ENCODE measurements at regions not wholly inside any gene's neighbourhood (a gene's known extent, or its start where the extent isn't known, plus 50 kb on each side); places are given as distances from the start of the nearest gene placed in this dataset.

GRCh38 chr2:63778391-63778790 is 63.3 kb upstream of the UGP2 start:
- no peak for DNase-seq
- H3K9me3 ChIP-seq (replicated peaks) = no peaks in the 10 kb centered on the region
- TF ChIP-seq, protein P1, sequence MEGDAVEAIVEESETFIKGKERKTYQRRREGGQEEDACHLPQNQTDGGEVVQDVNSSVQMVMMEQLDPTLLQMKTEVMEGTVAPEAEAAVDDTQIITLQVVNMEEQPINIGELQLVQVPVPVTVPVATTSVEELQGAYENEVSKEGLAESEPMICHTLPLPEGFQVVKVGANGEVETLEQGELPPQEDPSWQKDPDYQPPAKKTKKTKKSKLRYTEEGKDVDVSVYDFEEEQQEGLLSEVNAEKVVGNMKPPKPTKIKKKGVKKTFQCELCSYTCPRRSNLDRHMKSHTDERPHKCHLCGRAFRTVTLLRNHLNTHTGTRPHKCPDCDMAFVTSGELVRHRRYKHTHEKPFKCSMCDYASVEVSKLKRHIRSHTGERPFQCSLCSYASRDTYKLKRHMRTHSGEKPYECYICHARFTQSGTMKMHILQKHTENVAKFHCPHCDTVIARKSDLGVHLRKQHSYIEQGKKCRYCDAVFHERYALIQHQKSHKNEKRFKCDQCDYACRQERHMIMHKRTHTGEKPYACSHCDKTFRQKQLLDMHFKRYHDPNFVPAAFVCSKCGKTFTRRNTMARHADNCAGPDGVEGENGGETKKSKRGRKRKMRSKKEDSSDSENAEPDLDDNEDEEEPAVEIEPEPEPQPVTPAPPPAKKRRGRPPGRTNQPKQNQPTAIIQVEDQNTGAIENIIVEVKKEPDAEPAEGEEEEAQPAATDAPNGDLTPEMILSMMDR (IDR thresholded peaks at IDR 0.05; ENCODE audit: borderline replicate concordance) = no peak
- H3K4me1 ChIP-seq = no peaks in the 10 kb centered on the region
- no peaks in the 10 kb centered on the region for H3K36me3 ChIP-seq
- H3K4me3 ChIP-seq = no peak overlapping the region
- no peaks in the 10 kb centered on the region for H3K27me3 ChIP-seq (ENCODE audit: low read depth)
- no peak overlapping the region for H3K27ac ChIP-seq (replicated peaks)
- intact Hi-C loops (cut with micrococcal nuclease) = no loop called here

DNA sequence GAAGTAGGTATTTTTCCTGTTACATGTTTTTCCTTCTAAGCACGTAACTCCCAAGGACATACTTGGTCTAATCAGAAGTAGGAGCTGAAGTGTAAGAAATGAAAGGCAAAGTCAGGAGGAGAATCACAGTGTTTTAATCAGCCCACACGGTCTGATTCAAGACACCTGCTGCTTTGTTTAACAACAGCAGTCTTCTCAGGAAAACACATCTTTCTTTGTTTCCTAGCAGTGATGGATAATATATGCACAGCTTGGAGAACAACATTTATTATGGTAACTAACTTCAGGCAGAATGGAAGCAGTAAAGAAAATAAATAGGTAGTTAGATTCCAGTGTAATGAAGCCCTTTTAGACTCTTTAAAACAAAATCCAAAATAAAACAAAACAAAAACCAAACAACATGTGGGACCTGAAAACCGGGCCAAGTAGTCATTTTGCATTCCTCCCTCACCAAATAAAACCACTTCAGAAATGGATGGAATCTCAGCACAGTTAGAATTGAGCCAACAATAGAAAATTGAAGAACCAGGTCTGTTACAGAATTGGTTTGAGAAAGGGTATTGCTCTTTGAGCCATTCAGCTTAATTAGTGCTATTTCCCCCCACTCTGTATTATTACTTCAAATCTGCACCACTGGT is 61.1 kb upstream of the UGP2 start:
- Histone ChIP-seq H3K4me1 (no peaks in the 10 kb centered on the region), H3K36me3 (no peaks in the 10 kb centered on the region), H3K9me3 (replicated peaks) (no peaks in the 10 kb centered on the region), H3K4me3 (no peak overlapping the region), H3K27ac (replicated peaks) (no peak overlapping the region), H3K27me3 (ENCODE audit: low read depth) (no peaks in the 10 kb centered on the region)
- intact Hi-C loops (cut with micrococcal nuclease) = no loop called here
- DNase-seq = no peak
- TF ChIP-seq, protein P1 (IDR thresholded peaks at IDR 0.05; ENCODE audit: borderline replicate concordance) = peak; percentile 17

GRCh38 chr2:63784461-63784860 is 57.2 kb upstream of the UGP2 start:
- Histone ChIP-seq H3K36me3 (no peaks in the 10 kb centered on the region), H3K4me1 (no peaks in the 10 kb centered on the region), H3K27ac (replicated peaks) (no peak overlapping the region), H3K9me3 (replicated peaks) (no peaks in the 10 kb centered on the region), H3K27me3 (ENCODE audit: low read depth) (no peaks in the 10 kb centered on the region), H3K4me3 (no peak overlapping the region)
- no peak for DNase-seq
- intact Hi-C loops (cut with micrococcal nuclease) = no loop called here
- TF ChIP-seq, protein P1 (IDR thresholded peaks at IDR 0.05; ENCODE audit: borderline replicate concordance) = no peak

DNA sequence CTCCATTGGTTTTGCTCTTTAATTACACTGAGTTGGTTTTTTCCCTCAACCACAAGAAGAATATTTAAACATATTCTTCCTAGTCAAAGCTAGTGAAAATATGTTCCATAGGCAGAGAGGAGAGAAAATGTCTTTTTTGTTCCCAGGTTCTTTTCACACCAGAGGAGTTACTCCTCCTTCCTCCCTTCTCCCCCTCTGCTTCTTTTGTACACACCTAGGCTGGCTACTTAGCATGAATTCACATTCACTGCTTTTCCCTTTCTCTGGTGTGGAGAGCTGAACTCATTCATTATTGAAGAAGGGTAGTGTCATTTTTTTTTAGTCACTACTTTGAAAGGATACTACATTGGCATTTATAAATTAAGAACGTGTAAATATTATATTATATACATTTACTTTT is 56.6 kb upstream of the UGP2 start:
- H3K9me3 ChIP-seq (replicated peaks) = no peaks in the 10 kb centered on the region
- H3K36me3 ChIP-seq = no peaks in the 10 kb centered on the region
- H3K4me3 ChIP-seq = no peak overlapping the region
- no peak for DNase-seq
- H3K27ac ChIP-seq (replicated peaks) = no peak overlapping the region
- intact Hi-C loops (cut with micrococcal nuclease) = no loop called here
- no peaks in the 10 kb centered on the region for H3K4me1 ChIP-seq
- TF ChIP-seq, protein P1 (IDR thresholded peaks at IDR 0.05; ENCODE audit: borderline replicate concordance) = no peak
- no peaks in the 10 kb centered on the region for H3K27me3 ChIP-seq (ENCODE audit: low read depth)

DNA sequence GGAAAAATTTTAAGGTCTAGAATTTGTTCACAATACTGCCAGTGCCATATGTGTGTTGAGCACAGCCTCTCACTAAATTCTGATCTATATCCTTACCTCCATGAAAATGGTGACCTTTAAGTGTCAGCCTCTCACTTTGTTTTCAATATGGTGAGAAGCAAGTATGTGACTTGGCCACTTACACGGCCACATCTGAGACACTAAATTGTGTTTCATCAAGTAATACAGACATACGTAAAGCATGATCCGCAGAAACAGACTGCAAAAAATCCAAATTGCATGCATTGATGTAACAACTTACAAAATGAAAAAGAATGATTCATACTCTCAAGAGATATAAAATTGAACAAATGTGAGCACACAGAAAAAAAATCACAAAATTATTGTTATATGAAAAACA is 55.2 kb upstream of the UGP2 start:
- no peak overlapping the region for H3K27ac ChIP-seq (replicated peaks)
- H3K4me3 ChIP-seq = no peak overlapping the region
- peaks cover 8% of the 10 kb centered on the region for H3K4me1 ChIP-seq
- no peaks in the 10 kb centered on the region for H3K27me3 ChIP-seq (ENCODE audit: low read depth)
- TF ChIP-seq, protein P1 (IDR thresholded peaks at IDR 0.05; ENCODE audit: borderline replicate concordance) = no peak
- intact Hi-C loops (cut with micrococcal nuclease) = no loop called here
- H3K36me3 ChIP-seq = no peaks in the 10 kb centered on the region
- H3K9me3 ChIP-seq (replicated peaks) = no peaks in the 10 kb centered on the region
- no peak for DNase-seq

Data from left ventricle myocardium inferior (tissue), 1 donor.